ENCODE measurements at regions not wholly inside any gene's neighbourhood (a gene's known extent, or its start where the extent isn't known, plus 50 kb on each side); places are given as distances from the start of the nearest gene placed in this dataset.

- H3K4me1 ChIP-seq (ENCODE audit: control insufficient read depth in 5 of 5, insufficient read depth in 5 of 5, low read length in 5 of 5) = peaks cover 0 to 13% (median 0%) of the 10 kb centered on the region in 5 donors
- H3K27me3 ChIP-seq (ENCODE audit: control insufficient read depth in 3 of 3, insufficient read depth in 3 of 3, low read length in 2 of 3) = peaks cover 0 to 4% (median 0%) of the 10 kb centered on the region in 3 donors
- H3K9ac ChIP-seq (ENCODE audit: insufficient read depth in 1 of 2, low read length in 2 of 2) = no peak overlapping the region
- no peak overlapping the region for H3K27ac ChIP-seq (ENCODE audit: low read depth in 1 of 2, low read length in 1 of 2)
- H3K36me3 ChIP-seq (ENCODE audit: control insufficient read depth in 4 of 4, insufficient read depth in 4 of 4, low read length in 4 of 4) = no peaks in the 10 kb centered on the region
- ATAC-seq (ENCODE audit: insufficient read depth, low FRiP score) (no peak), DNase-seq (no peak)
- H3K4me3 ChIP-seq = no peak overlapping the region
- TF ChIP-seq CTCF (IDR thresholded peaks at IDR 0.05; ENCODE audit: control extremely low read depth, extremely low read depth) = no peak
- 74 to 82% methylated on average over 7 of the region's 7 CpGs for WGBS, 2 donors
- H3K9me3 ChIP-seq (ENCODE audit: control insufficient read depth in 4 of 4, insufficient read depth in 3 of 4, low read length in 3 of 4) = no peaks in the 10 kb centered on the region
Measured at GRCh38 chr9:89821081-89821480, 216.3 kb downstream of the GADD45G start.

DNA sequence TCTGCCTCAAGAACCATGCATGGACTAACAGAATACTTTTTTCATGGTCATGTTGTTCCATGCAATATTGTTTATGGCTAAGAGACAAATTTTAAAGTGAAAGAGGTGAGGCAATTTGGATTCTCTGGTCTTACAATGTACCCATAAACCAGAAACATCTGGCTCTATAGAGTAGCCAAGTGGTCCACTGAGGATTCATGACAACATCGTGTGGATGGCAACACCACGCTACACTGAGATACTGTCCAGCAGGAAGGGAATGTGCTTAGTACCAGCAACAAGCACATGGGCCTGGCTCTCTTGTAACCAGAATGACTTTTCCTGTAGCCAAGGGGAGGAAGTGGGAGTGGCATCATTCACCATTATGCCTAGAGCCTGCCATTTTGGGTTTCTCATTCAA, 218.2 kb downstream of the GADD45G start:
- DNase-seq = no peak
- peaks cover 0 to 4% (median 0%) of the 10 kb centered on the region in 3 donors for H3K27me3 ChIP-seq (ENCODE audit: control insufficient read depth in 3 of 3, insufficient read depth in 3 of 3, low read length in 2 of 3)
- H3K27ac ChIP-seq (ENCODE audit: low read depth in 1 of 2, low read length in 1 of 2) = no peak overlapping the region
- H3K9me3 ChIP-seq (ENCODE audit: control insufficient read depth in 4 of 4, insufficient read depth in 3 of 4, low read length in 3 of 4) = no peaks in the 10 kb centered on the region
- no peak overlapping the region for H3K4me3 ChIP-seq
- H3K36me3 ChIP-seq (ENCODE audit: control insufficient read depth in 4 of 4, insufficient read depth in 4 of 4, low read length in 4 of 4) = no peaks in the 10 kb centered on the region
- no peak overlapping the region for H3K9ac ChIP-seq (ENCODE audit: insufficient read depth in 1 of 2, low read length in 2 of 2)
- no peak for ATAC-seq (ENCODE audit: insufficient read depth, low FRiP score)
- 97 to 100% methylated on average over 2 of the region's 2 CpGs for WGBS, 2 donors
- H3K4me1 ChIP-seq (ENCODE audit: control insufficient read depth in 5 of 5, insufficient read depth in 5 of 5, low read length in 5 of 5) = peaks cover 0 to under 1% (median 0%) of the 10 kb centered on the region in 5 donors
- TF ChIP-seq CTCF (IDR thresholded peaks at IDR 0.05; ENCODE audit: control extremely low read depth, extremely low read depth) = no peak

DNA sequence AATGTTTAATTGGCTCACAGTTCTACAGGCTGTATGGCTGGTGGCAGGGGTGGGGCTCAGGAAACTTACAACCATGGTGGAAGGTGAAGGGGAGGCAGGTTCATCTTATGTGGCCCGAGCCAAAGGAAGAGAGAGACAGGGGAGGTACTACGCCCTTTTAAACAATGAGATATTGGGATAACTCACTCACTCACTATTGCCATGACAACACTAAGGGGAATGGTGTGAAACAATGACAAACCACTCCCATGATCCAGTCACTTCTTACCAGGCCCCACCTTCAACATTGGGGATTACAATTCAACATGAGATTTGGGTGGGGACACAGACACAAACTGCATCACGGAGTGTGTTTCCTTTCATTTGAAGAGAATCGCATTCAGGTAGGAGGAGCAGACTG, 220.9 kb downstream of the GADD45G start:
- Histone ChIP-seq H3K4me3 (no peak overlapping the region), H3K9me3 (ENCODE audit: control insufficient read depth in 4 of 4, insufficient read depth in 3 of 4, low read length in 3 of 4) (peaks cover 0 to 2% (median 0%) of the 10 kb centered on the region in 4 donors), H3K36me3 (ENCODE audit: control insufficient read depth in 4 of 4, insufficient read depth in 4 of 4, low read length in 4 of 4) (no peaks in the 10 kb centered on the region), H3K4me1 (ENCODE audit: control insufficient read depth in 5 of 5, insufficient read depth in 5 of 5, low read length in 5 of 5) (no peaks in the 10 kb centered on the region), H3K27ac (ENCODE audit: low read depth in 1 of 2, low read length in 1 of 2) (no peak overlapping the region), H3K27me3 (ENCODE audit: control insufficient read depth in 3 of 3, insufficient read depth in 3 of 3, low read length in 2 of 3) (no peaks in the 10 kb centered on the region), H3K9ac (ENCODE audit: insufficient read depth in 1 of 2, low read length in 2 of 2) (no peak overlapping the region)
- no peak for DNase-seq
- no peak for ATAC-seq (ENCODE audit: insufficient read depth, low FRiP score)
- whole genome bisulfite sequencing, 2 donors = 92 to 95% methylated on average over 4 of the region's 4 CpGs
- no peak for TF ChIP-seq CTCF (IDR thresholded peaks at IDR 0.05; ENCODE audit: control extremely low read depth, extremely low read depth)

- Histone ChIP-seq H3K4me3 (no peak overlapping the region), H3K27me3 (ENCODE audit: control insufficient read depth in 3 of 3, insufficient read depth in 3 of 3, low read length in 2 of 3) (no peaks in the 10 kb centered on the region), H3K9me3 (ENCODE audit: control insufficient read depth in 4 of 4, insufficient read depth in 3 of 4, low read length in 3 of 4) (peaks cover 0 to 2% (median 0%) of the 10 kb centered on the region in 4 donors), H3K36me3 (ENCODE audit: control insufficient read depth in 4 of 4, insufficient read depth in 4 of 4, low read length in 4 of 4) (no peaks in the 10 kb centered on the region), H3K27ac (ENCODE audit: low read depth in 1 of 2, low read length in 1 of 2) (no peak overlapping the region), H3K4me1 (ENCODE audit: control insufficient read depth in 5 of 5, insufficient read depth in 5 of 5, low read length in 5 of 5) (no peaks in the 10 kb centered on the region), H3K9ac (ENCODE audit: insufficient read depth in 1 of 2, low read length in 2 of 2) (no peak overlapping the region)
- TF ChIP-seq CTCF (IDR thresholded peaks at IDR 0.05; ENCODE audit: control extremely low read depth, extremely low read depth) = no peak
- ATAC-seq (ENCODE audit: insufficient read depth, low FRiP score) (no peak), DNase-seq (no peak)
- 95 to 96% methylated on average over 8 of the region's 8 CpGs for WGBS, 2 donors
Measured at GRCh38 chr9:89826186-89826585, 221.4 kb downstream of the GADD45G start.
